B cell (primary cell): ENCODE measurements at regions not wholly inside any gene's neighbourhood (a gene's known extent, or its start where the extent isn't known, plus 50 kb on each side); places are given as distances from the start of the nearest gene placed in this dataset.

Experiments
- CTCF ChIP-seq: fragments of 200-600 bp; IDR thresholded peaks from one replicate; pipeline ENCODE4 v1.8.0; 2022; ENCODE audit warnings: antibody characterized with exemption, mild to moderate bottlenecking
- EZH2 ChIP-seq: IDR thresholded peaks from 2 replicates; pipeline ENCODE4 v1.6.1; 2012; ENCODE audit warnings: borderline replicate concordance, low read depth, mild to moderate bottlenecking, moderate library complexity, low read length; ENCODE audit not compliant: insufficient read depth, poor library complexity, severe bottlenecking

GRCh38 chr6:15061908-15062515, 183.9 kb upstream of the JARID2 start:
- TF ChIP-seq CTCF (no peak), EZH2 (no peak)
